Mucosa of rectum (tissue), 2 donors: ENCODE measurements at regions not wholly inside any gene's neighbourhood (a gene's known extent, or its start where the extent isn't known, plus 50 kb on each side); places are given as distances from the start of the nearest gene placed in this dataset.

ENCODE experiments used
- H3K27ac ChIP-seq, 2 donors: one replicate each; pipeline ENCODE4 v1.7.0; 2013; ENCODE audit warnings: inconsistent platforms in 2 of 2, low read depth in 2 of 2, low read length in 2 of 2
- H3K27me3 ChIP-seq, 2 donors: one replicate each; pipeline ENCODE4 v1.7.0; 2013; ENCODE audit warnings: low read length in 2 of 2; ENCODE audit not compliant: control insufficient read depth in 2 of 2, insufficient read depth in 2 of 2
- H3K36me3 ChIP-seq, 2 donors: one replicate each; pipeline ENCODE4 v1.7.0; 2013; ENCODE audit warnings: low read length in 2 of 2; ENCODE audit not compliant: control insufficient read depth in 2 of 2, insufficient read depth in 2 of 2
- H3K4me1 ChIP-seq, 2 donors: one replicate each; pipeline ENCODE4 v1.7.0; 2013; ENCODE audit warnings: low read length in 2 of 2, mild to moderate bottlenecking in 1 of 2; ENCODE audit not compliant: control insufficient read depth in 2 of 2, insufficient read depth in 2 of 2
- H3K4me3 ChIP-seq, 2 donors: one replicate each; pipeline ENCODE4 v1.7.0; 2013; ENCODE audit warnings: low read length in 2 of 2
- H3K9ac ChIP-seq, 2 donors: one replicate each; pipeline ENCODE4 v1.7.0; 2013; ENCODE audit warnings: low read length in 2 of 2, low read depth in 1 of 2, mild to moderate bottlenecking in 1 of 2
- H3K9me3 ChIP-seq, 2 donors: one replicate each; pipeline ENCODE4 v1.7.0; 2013; ENCODE audit warnings: low read length in 2 of 2; ENCODE audit not compliant: control insufficient read depth in 2 of 2
- donor health status: healthy.
- donor health status: Normal muscosa, but diverticular disease.

- Histone ChIP-seq H3K9me3 (no peaks in the 10 kb centered on the region), H3K27me3 (no peaks in the 10 kb centered on the region), H3K9ac (no peak overlapping the region), H3K4me3 (no peak overlapping the region), H3K4me1 (no peaks in the 10 kb centered on the region), H3K27ac (peak overlapping the region in 1 of 2 donors; percentile 16), H3K36me3 (no peaks in the 10 kb centered on the region)
Observed at GRCh38 chr9:95666096-95666784, 149.5 kb upstream of the PTCH1 start.

GRCh38 chr9:95653246-95653645 lies 136.5 kb upstream of the PTCH1 start:
- H3K4me3 ChIP-seq: no peak overlapping the region
- no peaks in the 10 kb centered on the region for H3K27me3 ChIP-seq
- no peaks in the 10 kb centered on the region for H3K4me1 ChIP-seq
- H3K36me3 ChIP-seq: no peaks in the 10 kb centered on the region
- H3K9me3 ChIP-seq: no peaks in the 10 kb centered on the region
- no peak overlapping the region for H3K27ac ChIP-seq
- no peak overlapping the region for H3K9ac ChIP-seq

- Histone ChIP-seq H3K27me3 (no peaks in the 10 kb centered on the region), H3K9me3 (no peaks in the 10 kb centered on the region), H3K27ac (no peak overlapping the region), H3K9ac (no peak overlapping the region), H3K36me3 (no peaks in the 10 kb centered on the region), H3K4me1 (no peaks in the 10 kb centered on the region), H3K4me3 (no peak overlapping the region)
Observed at GRCh38 chr9:95650720-95651119, 133.9 kb upstream of the PTCH1 start.

- Histone ChIP-seq H3K4me3 (no peak overlapping the region), H3K9ac (no peak overlapping the region)
Observed at GRCh38 chr9:95649801-95650213, 133.0 kb upstream of the PTCH1 start.

GRCh38 chr9:95648225-95648624 lies 131.5 kb upstream of the PTCH1 start:
- Histone ChIP-seq H3K4me1 (no peaks in the 10 kb centered on the region), H3K4me3 (no peak overlapping the region), H3K27ac (no peak overlapping the region), H3K9me3 (no peaks in the 10 kb centered on the region), H3K36me3 (no peaks in the 10 kb centered on the region), H3K9ac (no peak overlapping the region), H3K27me3 (no peaks in the 10 kb centered on the region)

More at GRCh38 chr9:95649801-95650213, 133.0 kb upstream of the PTCH1 start:
- no peak overlapping the region for H3K27ac ChIP-seq
- no peaks in the 10 kb centered on the region for H3K27me3 ChIP-seq
- no peaks in the 10 kb centered on the region for H3K9me3 ChIP-seq
- no peaks in the 10 kb centered on the region for H3K36me3 ChIP-seq
- no peaks in the 10 kb centered on the region for H3K4me1 ChIP-seq

GRCh38 chr9:95645992-95646391 lies 129.2 kb upstream of the PTCH1 start:
- H3K4me3 ChIP-seq: no peak overlapping the region
- no peaks in the 10 kb centered on the region for H3K9me3 ChIP-seq
- no peaks in the 10 kb centered on the region for H3K4me1 ChIP-seq
- no peak overlapping the region for H3K9ac ChIP-seq
- no peaks in the 10 kb centered on the region for H3K36me3 ChIP-seq
- no peak overlapping the region for H3K27ac ChIP-seq
- no peaks in the 10 kb centered on the region for H3K27me3 ChIP-seq

GRCh38 chr9:95645579-95645978 lies 128.8 kb upstream of the PTCH1 start:
- Histone ChIP-seq H3K36me3 (no peaks in the 10 kb centered on the region), H3K9ac (no peak overlapping the region), H3K27me3 (no peaks in the 10 kb centered on the region), H3K4me1 (no peaks in the 10 kb centered on the region), H3K27ac (no peak overlapping the region), H3K4me3 (no peak overlapping the region), H3K9me3 (no peaks in the 10 kb centered on the region)

- no peaks in the 10 kb centered on the region for H3K4me1 ChIP-seq
- H3K9me3 ChIP-seq: no peaks in the 10 kb centered on the region
- H3K36me3 ChIP-seq: no peaks in the 10 kb centered on the region
- no peaks in the 10 kb centered on the region for H3K27me3 ChIP-seq
- H3K9ac ChIP-seq: no peak overlapping the region
- H3K27ac ChIP-seq: no peak overlapping the region
- no peak overlapping the region for H3K4me3 ChIP-seq
Observed at GRCh38 chr9:95644377-95644776, 127.6 kb upstream of the PTCH1 start.

GRCh38 chr9:95643619-95644018 lies 126.8 kb upstream of the PTCH1 start:
- Histone ChIP-seq H3K9me3 (no peaks in the 10 kb centered on the region), H3K4me3 (no peak overlapping the region), H3K27ac (no peak overlapping the region), H3K9ac (no peak overlapping the region), H3K4me1 (no peaks in the 10 kb centered on the region), H3K36me3 (no peaks in the 10 kb centered on the region), H3K27me3 (no peaks in the 10 kb centered on the region)

- Histone ChIP-seq H3K4me1 (no peaks in the 10 kb centered on the region), H3K4me3 (no peak overlapping the region), H3K27me3 (no peaks in the 10 kb centered on the region), H3K9ac (no peak overlapping the region), H3K27ac (no peak overlapping the region), H3K9me3 (peaks cover 0 to 2% of the 10 kb centered on the region in 2 donors), H3K36me3 (no peaks in the 10 kb centered on the region)
Observed at GRCh38 chr9:95642189-95642588, 125.4 kb upstream of the PTCH1 start.
